HEK293 (cell line): ENCODE measurements at regions not wholly inside any gene's neighbourhood (a gene's known extent, or its start where the extent isn't known, plus 50 kb on each side); places are given as distances from the start of the nearest gene placed in this dataset.

ENCODE experiments used
- MYNN ChIP-seq: fragments of 450-650 bp; formaldehyde crosslinking; IDR thresholded peaks from 2 replicates; pipeline ENCODE4 v1.5.1; 2016; ENCODE audit warnings: missing biosample characterization, missing genetic modification characterization, borderline replicate concordance
- PRDM10 ChIP-seq: fragments of 450-650 bp; formaldehyde crosslinking; IDR thresholded peaks from 2 replicates; pipeline ENCODE4 v1.5.1; 2016; ENCODE audit warnings: missing biosample characterization, missing genetic modification characterization
- ZNF423 ChIP-seq: fragments of 450-650 bp; formaldehyde crosslinking; IDR thresholded peaks from 2 replicates; pipeline ENCODE4 v1.5.1; 2016; ENCODE audit warnings: missing biosample characterization, missing genetic modification characterization
- ZNF433 ChIP-seq: fragments of 450-650 bp; formaldehyde crosslinking; IDR thresholded peaks from 2 replicates; pipeline ENCODE4 v1.5.1; 2016; ENCODE audit warnings: missing biosample characterization, missing genetic modification characterization, low read depth
- ZNF561 ChIP-seq: fragments of 450-650 bp; IDR thresholded peaks from 2 replicates; pipeline ENCODE4 v1.5.1; 2018; ENCODE audit warnings: missing biosample characterization, missing genetic modification characterization, borderline replicate concordance
- ZNF664 ChIP-seq: fragments of 450-650 bp; formaldehyde crosslinking; IDR thresholded peaks from 2 replicates; pipeline ENCODE4 v1.5.1; 2016; ENCODE audit warnings: missing biosample characterization, missing genetic modification characterization
- ZNF704 ChIP-seq: fragments of 450-650 bp; formaldehyde crosslinking; IDR thresholded peaks from 2 replicates; pipeline ENCODE4 v1.5.1; 2016; ENCODE audit warnings: missing biosample characterization, missing genetic modification characterization
- ZXDB ChIP-seq: fragments of 450-650 bp; formaldehyde crosslinking; IDR thresholded peaks from 2 replicates; pipeline ENCODE4 v1.5.1; 2016; ENCODE audit warnings: missing biosample characterization, missing genetic modification characterization
- TF ChIP-seq, protein P1 (sequence below): fragments of 450-650 bp; formaldehyde crosslinking; IDR thresholded peaks from 2 replicates; pipeline ENCODE4 v1.5.1; 2016; ENCODE audit warnings: missing biosample characterization, missing genetic modification characterization
- TF ChIP-seq, protein P2 (sequence below): fragments of 450-650 bp; formaldehyde crosslinking; IDR thresholded peaks from 2 replicates; pipeline ENCODE4 v1.5.1; 2016; ENCODE audit warnings: missing biosample characterization, missing genetic modification characterization

- TF ChIP-seq ZNF433: no peak
- TF ChIP-seq, protein P1, sequence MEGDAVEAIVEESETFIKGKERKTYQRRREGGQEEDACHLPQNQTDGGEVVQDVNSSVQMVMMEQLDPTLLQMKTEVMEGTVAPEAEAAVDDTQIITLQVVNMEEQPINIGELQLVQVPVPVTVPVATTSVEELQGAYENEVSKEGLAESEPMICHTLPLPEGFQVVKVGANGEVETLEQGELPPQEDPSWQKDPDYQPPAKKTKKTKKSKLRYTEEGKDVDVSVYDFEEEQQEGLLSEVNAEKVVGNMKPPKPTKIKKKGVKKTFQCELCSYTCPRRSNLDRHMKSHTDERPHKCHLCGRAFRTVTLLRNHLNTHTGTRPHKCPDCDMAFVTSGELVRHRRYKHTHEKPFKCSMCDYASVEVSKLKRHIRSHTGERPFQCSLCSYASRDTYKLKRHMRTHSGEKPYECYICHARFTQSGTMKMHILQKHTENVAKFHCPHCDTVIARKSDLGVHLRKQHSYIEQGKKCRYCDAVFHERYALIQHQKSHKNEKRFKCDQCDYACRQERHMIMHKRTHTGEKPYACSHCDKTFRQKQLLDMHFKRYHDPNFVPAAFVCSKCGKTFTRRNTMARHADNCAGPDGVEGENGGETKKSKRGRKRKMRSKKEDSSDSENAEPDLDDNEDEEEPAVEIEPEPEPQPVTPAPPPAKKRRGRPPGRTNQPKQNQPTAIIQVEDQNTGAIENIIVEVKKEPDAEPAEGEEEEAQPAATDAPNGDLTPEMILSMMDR (tag by site-specific recombination): no peak
- TF ChIP-seq ZNF704: no peak
- TF ChIP-seq, protein P2, sequence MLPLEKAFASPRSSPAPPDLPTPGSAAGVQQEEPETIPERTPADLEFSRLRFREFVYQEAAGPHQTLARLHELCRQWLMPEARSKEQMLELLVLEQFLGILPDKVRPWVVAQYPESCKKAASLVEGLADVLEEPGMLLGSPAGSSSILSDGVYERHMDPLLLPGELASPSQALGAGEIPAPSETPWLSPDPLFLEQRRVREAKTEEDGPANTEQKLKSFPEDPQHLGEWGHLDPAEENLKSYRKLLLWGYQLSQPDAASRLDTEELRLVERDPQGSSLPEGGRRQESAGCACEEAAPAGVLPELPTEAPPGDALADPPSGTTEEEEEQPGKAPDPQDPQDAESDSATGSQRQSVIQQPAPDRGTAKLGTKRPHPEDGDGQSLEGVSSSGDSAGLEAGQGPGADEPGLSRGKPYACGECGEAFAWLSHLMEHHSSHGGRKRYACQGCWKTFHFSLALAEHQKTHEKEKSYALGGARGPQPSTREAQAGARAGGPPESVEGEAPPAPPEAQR: no peak
- TF ChIP-seq ZNF664 (tag by site-specific recombination): no peak
- no peak for TF ChIP-seq ZNF423
- no peak for TF ChIP-seq ZXDB (tag by site-specific recombination)
- no peak for TF ChIP-seq ZNF561 (tag by site-specific recombination)
- TF ChIP-seq PRDM10 (tag by site-specific recombination): no peak
- no peak for TF ChIP-seq MYNN (tag by site-specific recombination)
Measured at GRCh38 chrX:95764972-95765451, 919.6 kb upstream of the DIAPH2 start.
